GM12878 (cell line): ENCODE measurements at regions not wholly inside any gene's neighbourhood (a gene's known extent, or its start where the extent isn't known, plus 50 kb on each side); places are given as distances from the start of the nearest gene placed in this dataset.

Experiments
- ATF2 ChIP-seq: IDR thresholded peaks from 2 replicates; pipeline ENCODE4 v1.6.1; 2012; ENCODE audit warnings: low read length, inconsistent platforms
- BCL11A ChIP-seq: IDR thresholded peaks from 2 replicates; pipeline ENCODE4 v1.6.1; 2011; ENCODE audit warnings: low read depth, low read length
- BMI1 ChIP-seq: fragments of 450-650 bp; IDR thresholded peaks from 2 replicates; pipeline ENCODE4 v1.6.1; 2016; ENCODE audit warnings: mild to moderate bottlenecking, moderate library complexity, borderline replicate concordance
- CBFB ChIP-seq: IDR thresholded peaks from 2 replicates; pipeline ENCODE4 v1.6.1; 2016; ENCODE audit warnings: antibody characterized with exemption, low read depth
- CREB1 ChIP-seq: IDR thresholded peaks from 2 replicates; pipeline ENCODE4 v1.6.1; 2012; ENCODE audit warnings: low read depth, mild to moderate bottlenecking, inconsistent platforms
- CREM ChIP-seq: IDR thresholded peaks from 2 replicates; pipeline ENCODE4 v1.6.1; 2014; ENCODE audit warnings: antibody characterized with exemption, low read depth
- E4F1 ChIP-seq: fragments of 450-650 bp; IDR thresholded peaks from 2 replicates; pipeline ENCODE4 v1.6.1; 2018; ENCODE audit warnings: borderline replicate concordance, mild to moderate bottlenecking; ENCODE audit not compliant: partially characterized antibody
- EP300 ChIP-seq, 2 experiments: fragments of 150-350 bp in 1 of 2; IDR thresholded peaks; 2 replicates each; pipeline ENCODE4 v1.6.1; 2011 to 2012; ENCODE audit warnings: low read depth in 2 of 2, low read length in 2 of 2, borderline replicate concordance in 1 of 2, improper control_type of control experiment in 1 of 2, inconsistent platforms in 1 of 2; ENCODE audit not compliant: control insufficient read depth in 1 of 2
- ESRRA ChIP-seq: IDR thresholded peaks from 2 replicates; pipeline ENCODE4 v1.6.1; 2012; ENCODE audit warnings: mild to moderate bottlenecking, low read length, improper control_type of control experiment
- JUNB ChIP-seq: IDR thresholded peaks from 2 replicates; pipeline ENCODE4 v1.6.1; 2016; ENCODE audit warnings: antibody characterized with exemption, mild to moderate bottlenecking
- MTA3 ChIP-seq: IDR thresholded peaks from 2 replicates; pipeline ENCODE4 v1.6.1; 2012; ENCODE audit warnings: low read length, inconsistent platforms, borderline replicate concordance
- NFIC ChIP-seq: IDR thresholded peaks from 2 replicates; pipeline ENCODE4 v1.6.1; 2012; ENCODE audit warnings: low read depth, mild to moderate bottlenecking, inconsistent platforms, low read length, moderate library complexity
- POLR2AphosphoS2 ChIP-seq: IDR thresholded peaks from 2 replicates; pipeline ENCODE4 v1.6.1; 2011; ENCODE audit warnings: low read depth, mild to moderate bottlenecking, low read length, improper control_type of control experiment, moderate library complexity
- RBBP5 ChIP-seq: fragments of 200-600 bp; sonication (generic); conservative IDR thresholded peaks from 2 replicates; pipeline ENCODE4 v1.6.1; 2016
- RUNX3 ChIP-seq: IDR thresholded peaks from 2 replicates; pipeline ENCODE4 v1.6.1; 2012; ENCODE audit warnings: low read length, inconsistent platforms
- SMAD1 ChIP-seq: fragments of 450-650 bp; IDR thresholded peaks from 2 replicates; pipeline ENCODE4 v1.6.1; 2018; ENCODE audit warnings: mild to moderate bottlenecking, low read depth; ENCODE audit not compliant: partially characterized antibody
- SUZ12 ChIP-seq: fragments of 200-600 bp; sonication (generic); IDR thresholded peaks from one replicate; pipeline ENCODE4 v1.6.1; 2018; ENCODE audit warnings: antibody characterized with exemption, mild to moderate bottlenecking; ENCODE audit not compliant: unreplicated experiment
- TCF3 ChIP-seq: IDR thresholded peaks from 2 replicates; pipeline ENCODE4 v1.6.1; 2012; ENCODE audit warnings: low read depth, mild to moderate bottlenecking, low read length, borderline replicate concordance; ENCODE audit not compliant: insufficient read depth
- ZBTB40 ChIP-seq: fragments of 450-650 bp; IDR thresholded peaks from 2 replicates; pipeline ENCODE4 v1.6.1; 2016; ENCODE audit warnings: mild to moderate bottlenecking, moderate library complexity, borderline replicate concordance
- ZNF592 ChIP-seq: fragments of 450-650 bp; IDR thresholded peaks from 2 replicates; pipeline ENCODE4 v1.6.1; 2017; ENCODE audit warnings: mild to moderate bottlenecking, moderate library complexity

GRCh38 chr5:143509758-143510221 lies 106.3 kb upstream of the NR3C1 start (continued):
- no peak for TF ChIP-seq ZNF592
- no peak for TF ChIP-seq ESRRA
- peak; percentile 24 to 49; a peak in 1 of 4 replicates for TF ChIP-seq EP300 (IDR thresholded peaks at IDR 0.05; ENCODE audit: borderline replicate concordance in 1 of 2, control insufficient read depth in 1 of 2, low read depth in 2 of 2, low read length in 2 of 2)
- TF ChIP-seq CREB1 = peak; percentile 70
- no peak for TF ChIP-seq RBBP5
- TF ChIP-seq ZBTB40 = no peak
- peak; percentile 65 for TF ChIP-seq ATF2
- TF ChIP-seq MTA3 = no peak
- TF ChIP-seq CREM = peak; percentile 55; the same call in 1 of the 2 replicates
- no peak for TF ChIP-seq TCF3
- TF ChIP-seq JUNB = peak; percentile 77
- peak; percentile 52; the same call in 1 of the 2 replicates for TF ChIP-seq BCL11A
- TF ChIP-seq NFIC = peak; percentile 81
- TF ChIP-seq CBFB = no peak
- no peak for TF ChIP-seq POLR2AphosphoS2
- no peak for TF ChIP-seq SUZ12
- no peak for TF ChIP-seq BMI1
- TF ChIP-seq RUNX3 = peak; percentile 77
- TF ChIP-seq SMAD1 = no peak
- no peak for TF ChIP-seq E4F1
